ENCODE measurements at regions not wholly inside any gene's neighbourhood (a gene's known extent, or its start where the extent isn't known, plus 50 kb on each side); places are given as distances from the start of the nearest gene placed in this dataset.

DNA sequence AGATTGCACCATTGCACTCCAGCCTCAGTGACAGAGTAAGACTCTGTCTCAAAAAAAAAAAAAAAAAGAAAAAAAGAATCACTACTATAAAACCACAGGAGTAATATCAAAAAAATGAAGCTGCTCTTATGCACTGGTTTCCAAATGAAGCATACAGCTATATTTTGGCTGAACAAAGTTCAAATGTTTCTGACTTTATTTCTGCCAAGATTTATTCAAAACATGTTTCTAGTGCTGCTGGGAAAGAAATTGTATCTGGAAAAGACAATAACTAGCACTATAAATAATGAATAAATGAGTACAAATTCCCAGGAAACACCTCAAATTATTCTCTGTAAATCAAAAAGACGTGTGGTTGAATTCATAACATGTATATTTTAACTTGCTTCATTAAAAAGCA lies 102.5 kb upstream of the MME start:
- intact Hi-C loops (cut with micrococcal nuclease): no loop called here
- Histone ChIP-seq H3K36me3 (ENCODE audit: control insufficient read depth in 2 of 3, insufficient read depth in 3 of 3, low read length in 3 of 3) (no peaks in the 10 kb centered on the region), H3K27me3 (ENCODE audit: control insufficient read depth in 2 of 2, insufficient read depth in 2 of 2, low read length in 2 of 2) (no peaks in the 10 kb centered on the region), H3K9me3 (ENCODE audit: control insufficient read depth in 2 of 3, low read length in 3 of 3) (no peaks in the 10 kb centered on the region), H3K4me3 (ENCODE audit: low read length) (no peak overlapping the region), H3K27ac (ENCODE audit: low read depth, low read length) (no peak overlapping the region), H3K4me1 (ENCODE audit: control insufficient read depth in 2 of 2, insufficient read depth in 2 of 2, low read length in 2 of 2) (no peaks in the 10 kb centered on the region)
- no peaks in the 10 kb centered on the region for H3K27me3 Mint-ChIP-seq
- H3K9me3 Mint-ChIP-seq: peaks cover 0 to 7% (median 0%) of the 10 kb centered on the region in 11 donors
- CTCF ChIA-PET: no interaction called here
- H3K36me3 Mint-ChIP-seq: no peaks in the 10 kb centered on the region
- H3K27ac Mint-ChIP-seq: no peak overlapping the region
- H3K4me1 Mint-ChIP-seq: no peaks in the 10 kb centered on the region
- H3K4me3 Mint-ChIP-seq: no peak overlapping the region
- ATAC-seq: no peak
- POLR2A ChIA-PET: no interaction called here
- no peak for DNase-seq

DNA sequence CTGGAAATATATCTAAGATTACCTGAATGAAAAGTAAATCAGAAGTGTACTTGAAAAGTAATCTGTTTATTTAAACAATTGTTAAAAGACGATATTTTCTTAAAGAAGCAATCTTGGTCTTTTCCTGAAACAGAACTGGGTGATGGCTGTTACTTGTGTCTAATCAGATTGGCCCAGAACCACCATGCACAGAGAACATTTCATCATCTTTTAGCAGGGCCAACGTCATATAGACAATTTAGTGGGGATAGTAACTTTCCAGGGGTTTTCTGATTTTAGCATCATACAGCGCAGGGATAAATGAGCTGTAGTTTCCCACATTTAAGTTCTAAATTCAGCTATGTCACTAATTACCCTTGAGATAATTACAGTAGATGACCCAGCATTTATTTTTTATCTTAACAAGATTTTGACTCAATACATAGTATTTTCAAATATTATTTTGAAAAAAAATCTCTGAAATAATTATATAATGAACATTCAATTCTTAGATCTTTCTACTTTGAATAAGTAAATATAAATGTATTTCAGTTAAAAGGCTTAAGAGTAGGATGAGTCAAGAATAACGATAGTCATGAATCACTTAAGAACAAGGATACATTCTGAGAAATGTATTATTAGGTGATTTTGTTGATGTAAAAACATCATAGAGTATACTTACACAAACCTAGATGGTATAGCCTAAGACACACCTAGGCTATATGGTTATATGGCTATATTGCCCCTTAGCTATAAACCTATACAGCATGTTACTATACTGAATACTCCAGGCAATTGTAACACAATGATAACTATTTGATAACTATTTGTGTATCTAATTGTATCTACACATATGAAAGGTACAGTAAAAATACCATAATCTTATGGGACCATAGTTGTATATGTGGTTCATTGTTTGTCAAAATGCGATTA lies 103.8 kb upstream of the MME start:
- ATAC-seq (no peak), DNase-seq (no peak)
- no peaks in the 10 kb centered on the region for H3K9me3 ChIP-seq (ENCODE audit: control insufficient read depth in 2 of 3, low read length in 3 of 3)
- Mint-ChIP-seq H3K27ac (no peak overlapping the region), H3K9me3 (peaks cover 0 to 7% (median 0%) of the 10 kb centered on the region in 11 donors), H3K4me3 (no peak overlapping the region), H3K36me3 (no peaks in the 10 kb centered on the region), H3K4me1 (peaks cover 0 to 2% (median 0%) of the 10 kb centered on the region in 7 donors), H3K27me3 (no peaks in the 10 kb centered on the region)
- ChIA-PET CTCF (no interaction called here), POLR2A (no interaction called here)
- no peaks in the 10 kb centered on the region for H3K27me3 ChIP-seq (ENCODE audit: control insufficient read depth in 2 of 2, insufficient read depth in 2 of 2, low read length in 2 of 2)
- intact Hi-C loops (cut with micrococcal nuclease): no loop called here
- H3K4me3 ChIP-seq (ENCODE audit: low read length): no peak overlapping the region
- no peaks in the 10 kb centered on the region for H3K4me1 ChIP-seq (ENCODE audit: control insufficient read depth in 2 of 2, insufficient read depth in 2 of 2, low read length in 2 of 2)
- H3K36me3 ChIP-seq (ENCODE audit: control insufficient read depth in 2 of 3, insufficient read depth in 3 of 3, low read length in 3 of 3): no peaks in the 10 kb centered on the region
- no peak overlapping the region for H3K27ac ChIP-seq (ENCODE audit: low read depth, low read length)

DNA sequence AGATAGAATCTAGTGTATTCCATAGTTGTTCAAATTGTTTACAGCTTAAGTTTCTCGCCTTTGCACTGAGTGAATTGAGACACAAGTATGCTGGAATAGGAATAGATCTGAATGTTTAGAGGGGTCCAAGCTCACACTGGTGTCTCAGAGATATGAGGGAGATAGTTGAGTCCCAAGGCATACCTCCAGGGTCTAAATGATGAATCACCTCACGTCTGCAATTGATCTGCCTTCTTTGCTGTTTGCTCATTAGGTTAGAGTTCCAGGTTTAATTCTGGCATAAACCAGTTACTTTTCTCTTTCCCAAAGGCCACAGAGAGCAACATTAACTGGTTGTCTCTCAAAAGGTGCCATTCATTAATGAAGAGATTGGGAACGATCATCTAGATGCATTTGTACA lies 106.3 kb upstream of the MME start:
- CTCF ChIA-PET: no interaction called here

DNA sequence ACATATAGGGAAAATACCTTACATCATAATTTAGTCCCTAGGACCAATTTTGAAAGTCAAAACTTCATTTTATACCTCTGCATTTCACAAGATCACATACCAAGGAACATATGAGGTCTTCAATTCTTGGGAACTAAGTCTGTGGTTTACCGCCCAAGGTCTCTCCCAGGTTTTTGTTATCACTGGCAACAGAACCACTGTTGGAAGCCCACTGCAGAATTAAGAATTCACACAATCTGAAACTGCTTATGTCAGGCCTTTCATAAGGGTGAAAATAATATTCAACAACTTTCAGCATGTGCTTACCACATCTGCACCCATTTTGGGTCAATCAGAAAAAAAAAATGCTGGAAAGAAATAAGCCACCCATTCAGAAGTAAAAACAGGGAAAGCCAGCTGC lies 107.2 kb upstream of the MME start:
- Mint-ChIP-seq H3K27me3 (no peaks in the 10 kb centered on the region), H3K9me3 (peaks cover 0 to 5% (median 0%) of the 10 kb centered on the region in 11 donors), H3K4me1 (peaks cover 0 to 2% (median 0%) of the 10 kb centered on the region in 7 donors), H3K36me3 (no peaks in the 10 kb centered on the region), H3K27ac (no peak overlapping the region), H3K4me3 (no peak overlapping the region)
- Histone ChIP-seq H3K27me3 (ENCODE audit: control insufficient read depth in 2 of 2, insufficient read depth in 2 of 2, low read length in 2 of 2) (no peaks in the 10 kb centered on the region), H3K4me1 (ENCODE audit: control insufficient read depth in 2 of 2, insufficient read depth in 2 of 2, low read length in 2 of 2) (no peaks in the 10 kb centered on the region), H3K9me3 (ENCODE audit: control insufficient read depth in 2 of 3, low read length in 3 of 3) (no peaks in the 10 kb centered on the region), H3K27ac (ENCODE audit: low read depth, low read length) (no peak overlapping the region), H3K4me3 (ENCODE audit: low read length) (no peak overlapping the region), H3K36me3 (ENCODE audit: control insufficient read depth in 2 of 3, insufficient read depth in 3 of 3, low read length in 3 of 3) (no peaks in the 10 kb centered on the region)
- intact Hi-C loops (cut with micrococcal nuclease): no loop called here
- DNase-seq: no peak
- CTCF ChIA-PET: no interaction called here
- no peak for ATAC-seq
- POLR2A ChIA-PET: no interaction called here

More for the DNA sequence above, 106.3 kb upstream of the MME start:
- no peaks in the 10 kb centered on the region for H3K36me3 Mint-ChIP-seq
- no peak overlapping the region for H3K27ac Mint-ChIP-seq
- POLR2A ChIA-PET: no interaction called here
- H3K9me3 Mint-ChIP-seq: peaks cover 0 to 5% (median 0%) of the 10 kb centered on the region in 11 donors
- Histone ChIP-seq H3K36me3 (ENCODE audit: control insufficient read depth in 2 of 3, insufficient read depth in 3 of 3, low read length in 3 of 3) (no peaks in the 10 kb centered on the region), H3K4me3 (ENCODE audit: low read length) (no peak overlapping the region), H3K27ac (ENCODE audit: low read depth, low read length) (no peak overlapping the region), H3K9me3 (ENCODE audit: control insufficient read depth in 2 of 3, low read length in 3 of 3) (no peaks in the 10 kb centered on the region), H3K27me3 (ENCODE audit: control insufficient read depth in 2 of 2, insufficient read depth in 2 of 2, low read length in 2 of 2) (no peaks in the 10 kb centered on the region), H3K4me1 (ENCODE audit: control insufficient read depth in 2 of 2, insufficient read depth in 2 of 2, low read length in 2 of 2) (no peaks in the 10 kb centered on the region)
- no peak for DNase-seq
- intact Hi-C loops (cut with micrococcal nuclease): no loop called here
- no peak for ATAC-seq
- no peak overlapping the region for H3K4me3 Mint-ChIP-seq
- peaks cover 0 to 2% (median 0%) of the 10 kb centered on the region in 7 donors for H3K4me1 Mint-ChIP-seq
- no peaks in the 10 kb centered on the region for H3K27me3 Mint-ChIP-seq

DNA sequence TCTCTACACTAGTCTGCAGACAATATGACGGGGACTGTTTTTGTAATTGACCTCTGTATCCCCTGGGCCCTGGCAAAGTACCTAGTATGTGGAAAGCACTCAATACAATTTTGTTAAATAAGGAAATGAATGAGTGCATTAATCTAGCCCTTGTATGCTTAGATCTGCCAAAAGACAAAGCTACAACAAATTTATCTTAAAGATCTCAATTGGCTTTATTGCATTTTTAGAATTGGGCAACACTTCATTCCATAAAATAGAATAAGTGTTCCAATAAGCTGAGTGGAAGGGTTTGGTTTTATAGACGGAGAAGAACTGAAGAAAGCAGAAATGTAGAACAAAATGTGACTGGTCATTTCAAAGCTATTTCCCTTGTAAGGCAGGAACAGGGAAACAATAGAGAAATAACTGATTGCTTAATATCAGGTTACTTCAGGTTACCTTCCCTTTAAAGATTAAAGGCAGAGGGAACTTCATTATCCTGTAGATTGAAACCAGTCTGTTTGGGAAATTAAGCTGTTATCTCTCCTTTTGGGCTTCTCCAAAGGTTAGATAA lies 108.3 kb upstream of the MME start:
- CTCF ChIA-PET: no interaction called here
- POLR2A ChIA-PET: no interaction called here
- no peak overlapping the region for H3K4me3 ChIP-seq (ENCODE audit: low read length)

DNA sequence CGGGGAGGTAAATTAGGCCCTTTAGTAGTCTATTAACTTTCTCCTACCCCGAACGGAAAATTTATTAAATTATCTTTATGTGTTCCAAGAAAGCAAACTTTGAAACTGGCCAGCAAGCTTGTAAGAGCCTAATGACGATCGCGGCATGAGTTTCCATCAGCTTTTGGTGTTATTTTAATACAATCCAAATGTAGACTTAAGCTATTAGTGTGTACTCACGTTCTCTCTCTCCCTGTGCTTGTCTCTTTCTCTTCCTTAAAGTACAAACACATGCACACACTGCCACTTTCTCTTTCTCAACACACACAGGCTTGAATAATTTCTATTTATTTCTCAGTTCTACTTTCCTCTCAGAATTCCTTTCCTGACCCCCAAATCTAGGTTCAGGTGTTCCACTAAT lies 108.8 kb upstream of the MME start:
- Mint-ChIP-seq H3K4me1 (peaks cover 0 to 2% (median 0%) of the 10 kb centered on the region in 7 donors), H3K27me3 (no peaks in the 10 kb centered on the region), H3K27ac (no peak overlapping the region), H3K9me3 (peaks cover 0 to 5% (median 0%) of the 10 kb centered on the region in 11 donors), H3K4me3 (no peak overlapping the region), H3K36me3 (no peaks in the 10 kb centered on the region)
- H3K27me3 ChIP-seq (ENCODE audit: control insufficient read depth in 2 of 2, insufficient read depth in 2 of 2, low read length in 2 of 2): no peaks in the 10 kb centered on the region
- intact Hi-C loops (cut with micrococcal nuclease): no loop called here
- H3K9me3 ChIP-seq (ENCODE audit: control insufficient read depth in 2 of 3, low read length in 3 of 3): no peaks in the 10 kb centered on the region
- no peaks in the 10 kb centered on the region for H3K36me3 ChIP-seq (ENCODE audit: control insufficient read depth in 2 of 3, insufficient read depth in 3 of 3, low read length in 3 of 3)
- no peak overlapping the region for H3K27ac ChIP-seq (ENCODE audit: low read depth, low read length)
- H3K4me3 ChIP-seq (ENCODE audit: low read length): no peak overlapping the region
- CTCF ChIA-PET: no interaction called here
- no peak for ATAC-seq
- DNase-seq: no peak
- H3K4me1 ChIP-seq (ENCODE audit: control insufficient read depth in 2 of 2, insufficient read depth in 2 of 2, low read length in 2 of 2): no peaks in the 10 kb centered on the region
- POLR2A ChIA-PET: no interaction called here

More for the DNA sequence above, 108.3 kb upstream of the MME start:
- Mint-ChIP-seq H3K9me3 (peaks cover 0 to 5% (median 0%) of the 10 kb centered on the region in 11 donors), H3K4me1 (peaks cover 0 to 2% (median 0%) of the 10 kb centered on the region in 7 donors), H3K36me3 (no peaks in the 10 kb centered on the region), H3K27ac (no peak overlapping the region), H3K4me3 (no peak overlapping the region), H3K27me3 (no peaks in the 10 kb centered on the region)
- ATAC-seq (no peak), DNase-seq (no peak)
- Histone ChIP-seq H3K4me1 (ENCODE audit: control insufficient read depth in 2 of 2, insufficient read depth in 2 of 2, low read length in 2 of 2) (no peaks in the 10 kb centered on the region), H3K27ac (ENCODE audit: low read depth, low read length) (no peak overlapping the region), H3K9me3 (ENCODE audit: control insufficient read depth in 2 of 3, low read length in 3 of 3) (no peaks in the 10 kb centered on the region), H3K27me3 (ENCODE audit: control insufficient read depth in 2 of 2, insufficient read depth in 2 of 2, low read length in 2 of 2) (no peaks in the 10 kb centered on the region), H3K36me3 (ENCODE audit: control insufficient read depth in 2 of 3, insufficient read depth in 3 of 3, low read length in 3 of 3) (no peaks in the 10 kb centered on the region)
- intact Hi-C loops (cut with micrococcal nuclease): no loop called here

DNA sequence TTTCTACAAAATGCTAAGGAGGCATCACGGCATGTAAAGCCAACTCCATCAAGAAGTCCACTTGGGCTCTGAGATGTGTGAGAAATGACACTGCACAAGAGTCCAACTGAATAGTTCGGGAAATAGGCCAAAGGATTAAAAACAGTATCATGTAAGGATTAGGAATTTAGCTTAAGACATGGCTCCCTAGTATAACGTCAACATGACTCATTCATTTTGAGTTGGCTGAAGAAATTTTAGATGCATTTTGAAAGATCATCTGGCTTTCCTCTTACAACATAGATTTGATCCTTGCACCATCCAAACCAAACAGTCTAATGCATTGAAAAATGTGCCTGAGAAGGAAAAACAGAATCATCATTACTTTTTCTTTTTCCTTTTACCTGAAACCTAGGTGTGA lies 109.3 kb upstream of the MME start:
- ChIA-PET CTCF (no interaction called here), POLR2A (no interaction called here)
- H3K4me3 Mint-ChIP-seq: no peak overlapping the region
- Histone ChIP-seq H3K4me1 (ENCODE audit: control insufficient read depth in 2 of 2, insufficient read depth in 2 of 2, low read length in 2 of 2) (no peaks in the 10 kb centered on the region), H3K27ac (ENCODE audit: low read depth, low read length) (no peak overlapping the region), H3K9me3 (ENCODE audit: control insufficient read depth in 2 of 3, low read length in 3 of 3) (no peaks in the 10 kb centered on the region), H3K36me3 (ENCODE audit: control insufficient read depth in 2 of 3, insufficient read depth in 3 of 3, low read length in 3 of 3) (no peaks in the 10 kb centered on the region), H3K4me3 (ENCODE audit: low read length) (no peak overlapping the region), H3K27me3 (ENCODE audit: control insufficient read depth in 2 of 2, insufficient read depth in 2 of 2, low read length in 2 of 2) (no peaks in the 10 kb centered on the region)
- no peaks in the 10 kb centered on the region for H3K27me3 Mint-ChIP-seq
- peaks cover 0 to 5% (median 0%) of the 10 kb centered on the region in 11 donors for H3K9me3 Mint-ChIP-seq
- H3K36me3 Mint-ChIP-seq: no peaks in the 10 kb centered on the region
- no peak overlapping the region for H3K27ac Mint-ChIP-seq
- no peak for DNase-seq
- H3K4me1 Mint-ChIP-seq: peaks cover 0 to 2% (median 0%) of the 10 kb centered on the region in 7 donors
- intact Hi-C loops (cut with micrococcal nuclease): no loop called here
- ATAC-seq: peak; percentile 18
